GM19467 (cell line): ENCODE measurements at regions not wholly inside any gene's neighbourhood (a gene's known extent, or its start where the extent isn't known, plus 50 kb on each side); places are given as distances from the start of the nearest gene placed in this dataset.
"Not testable (repeated sequence)": the region's sequence is repeated elsewhere in the genome, so short reads cannot be mapped to it uniquely, and the experiment has no call there.

Source experiments
- ATAC-seq: cut with Tn5 transposase; IDR thresholded peaks from one replicate; pipeline ENCODE4 v1.9.1; 2021; ENCODE audit warnings: mild to moderate bottlenecking, moderate library complexity; ENCODE audit not compliant: unreplicated experiment

DNA sequence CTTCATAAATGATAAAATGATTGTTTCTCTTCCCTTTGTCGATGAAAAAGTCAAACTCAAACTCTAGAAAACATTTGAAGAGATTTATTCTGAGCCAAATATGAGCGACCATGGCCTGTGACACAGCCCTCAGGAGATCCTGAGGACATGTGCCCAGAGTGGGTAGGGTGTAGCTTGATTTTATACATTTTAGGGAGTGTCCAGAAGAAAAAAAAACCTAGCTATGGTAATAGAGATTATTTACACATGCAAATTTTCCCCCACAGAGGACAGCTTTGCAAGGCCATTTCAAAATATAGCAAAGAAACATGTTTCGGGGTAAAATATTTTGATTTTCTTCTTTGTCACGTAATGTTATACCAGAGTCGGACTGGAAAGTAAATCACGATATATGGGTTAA is 92.4 kb upstream of the TRIB2 start:
- no peak for ATAC-seq

DNA sequence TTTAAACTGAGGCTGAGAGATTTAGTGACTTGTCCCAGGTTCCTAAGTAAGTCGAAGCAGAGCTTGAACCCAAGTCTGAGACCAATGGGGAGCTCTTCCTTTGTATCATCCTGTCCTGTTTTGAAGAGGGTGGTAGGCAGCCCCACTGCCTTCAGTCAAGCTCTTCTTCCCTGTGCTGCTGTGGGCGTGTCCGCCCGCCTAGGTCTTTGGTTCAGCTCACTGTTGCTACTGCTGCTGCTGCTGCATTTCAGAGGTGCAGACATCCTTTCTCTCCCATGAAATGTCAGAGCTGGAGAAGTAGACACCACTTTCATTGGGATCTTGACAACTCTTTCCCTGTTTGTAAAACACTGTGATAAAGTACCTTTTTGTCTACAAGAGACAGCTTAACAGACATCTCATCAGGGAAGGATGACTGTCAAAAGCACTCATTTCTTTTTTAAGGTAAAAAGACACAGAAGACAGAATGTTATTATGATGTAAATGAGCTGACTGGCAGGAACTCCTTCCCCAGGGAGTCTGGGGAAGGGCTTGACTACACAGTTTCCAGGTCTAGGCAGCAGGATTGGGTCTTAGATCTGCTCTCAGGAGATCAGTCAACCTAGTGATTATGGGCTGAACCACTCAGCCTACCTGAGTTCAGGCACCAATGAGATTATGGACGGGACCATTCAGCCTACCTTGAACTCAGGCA is 91.7 kb upstream of the TRIB2 start:
- ATAC-seq, result no peak

DNA sequence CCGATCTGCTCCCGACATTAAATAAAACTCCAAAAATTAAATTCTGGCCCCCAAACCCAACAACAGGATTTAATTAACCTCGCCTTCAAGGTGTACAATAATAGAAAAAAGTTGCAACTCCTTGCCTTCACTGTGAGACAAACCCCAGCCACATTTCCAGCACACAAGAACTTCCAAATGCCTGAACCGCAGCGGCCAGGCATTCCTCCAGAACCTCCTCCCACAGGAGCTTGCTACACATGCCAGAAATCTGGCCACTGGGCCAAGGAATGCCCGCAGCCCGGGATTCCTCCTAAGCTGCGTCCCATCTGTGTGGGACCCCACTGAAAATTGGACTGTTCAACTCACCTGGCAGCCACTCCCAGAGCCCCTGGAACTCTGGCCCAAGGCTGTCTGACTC is 88.2 kb upstream of the TRIB2 start:
- ATAC-seq, result not testable (repeated sequence)

DNA sequence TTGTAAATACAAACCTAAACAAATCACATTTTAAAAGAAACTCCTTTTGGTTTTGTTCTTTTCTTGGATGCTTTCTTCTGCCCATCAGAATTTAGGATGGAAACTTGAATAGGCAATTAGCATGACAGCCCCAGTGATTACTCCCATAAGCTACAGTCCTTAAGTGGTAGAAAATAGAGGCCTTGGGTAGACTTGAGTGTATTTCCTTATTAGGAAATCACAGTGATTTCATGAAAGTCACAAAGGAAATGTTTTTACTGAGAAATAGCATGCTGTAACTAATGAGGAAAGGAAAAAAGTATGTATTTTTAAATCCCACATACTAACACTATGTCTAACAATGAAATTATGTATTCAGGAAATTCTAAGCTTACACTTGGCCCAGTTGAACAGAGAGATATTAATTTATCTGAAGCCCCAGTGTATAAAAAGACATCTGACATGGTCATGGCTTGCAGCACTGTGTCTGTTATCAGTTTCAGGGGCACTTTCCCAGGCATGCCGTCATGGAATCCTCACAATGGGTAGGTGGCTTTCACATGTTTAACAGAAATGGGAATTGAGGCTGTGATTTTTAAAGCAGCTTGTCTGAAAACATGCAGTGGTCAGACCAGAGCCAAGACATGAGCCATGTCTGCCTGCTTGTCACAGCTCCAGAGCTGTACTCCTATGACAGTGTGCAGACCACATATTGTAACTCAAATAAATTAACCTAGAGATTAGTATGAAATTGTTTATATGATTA is 79.7 kb upstream of the TRIB2 start:
- no peak for ATAC-seq

DNA sequence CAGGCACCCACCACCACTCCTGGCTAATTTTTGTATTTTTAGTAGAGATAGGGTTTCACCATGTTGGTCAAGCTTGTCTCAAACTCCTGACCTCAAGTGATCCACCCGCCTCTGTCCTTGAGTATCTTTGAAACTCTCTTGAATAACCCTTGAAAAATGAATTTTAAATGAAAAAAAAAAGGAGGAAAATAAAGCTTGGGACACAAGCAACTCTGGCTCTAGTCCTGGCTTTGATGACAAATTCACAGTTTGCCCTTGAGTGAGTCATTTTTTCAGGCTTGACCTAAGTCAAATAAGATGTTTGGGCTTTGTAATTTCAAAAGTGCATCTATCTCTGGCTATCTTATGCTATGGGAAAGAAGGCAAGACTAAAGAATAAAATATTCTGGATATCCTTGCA is 79.0 kb upstream of the TRIB2 start:
- no peak for ATAC-seq

DNA sequence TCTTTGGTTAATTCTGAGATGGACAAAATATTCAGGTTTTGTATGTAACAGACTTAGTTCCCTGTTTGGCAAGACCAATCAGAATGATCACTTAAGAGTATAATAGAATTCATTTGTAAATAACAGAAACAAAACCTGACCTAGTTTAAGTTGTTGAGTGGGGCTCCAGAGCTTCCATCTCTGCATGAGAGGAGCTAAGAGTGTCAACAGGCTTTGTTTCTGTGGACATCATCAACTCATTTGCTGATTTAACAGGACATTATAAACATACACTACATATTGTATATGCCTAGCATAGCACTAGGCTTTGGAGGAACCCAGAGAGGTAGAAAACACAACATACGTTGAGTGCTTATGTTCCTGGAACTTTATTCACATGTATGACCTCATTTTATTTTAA is 75.3 kb upstream of the TRIB2 start:
- ATAC-seq, result no peak

DNA sequence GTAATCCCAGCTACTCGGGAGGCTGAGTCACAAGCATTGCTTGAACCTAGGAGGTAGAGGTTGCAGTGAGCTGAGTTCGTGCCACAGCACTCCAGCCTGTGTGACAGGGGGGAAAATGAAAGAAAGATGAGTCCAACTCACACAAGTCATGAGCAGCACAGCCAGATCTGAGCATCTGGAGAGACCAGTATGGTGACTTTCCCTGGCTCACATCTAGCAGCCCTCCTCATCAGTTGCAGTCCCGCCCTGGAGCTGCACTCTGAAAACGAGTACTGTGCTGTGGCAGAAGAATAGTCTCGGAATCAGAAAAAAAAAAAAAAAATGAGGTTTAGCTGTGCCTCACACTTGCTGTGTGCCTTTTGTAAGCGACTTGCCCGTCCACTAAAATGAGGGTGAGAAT is 74.4 kb upstream of the TRIB2 start:
- no peak for ATAC-seq

DNA sequence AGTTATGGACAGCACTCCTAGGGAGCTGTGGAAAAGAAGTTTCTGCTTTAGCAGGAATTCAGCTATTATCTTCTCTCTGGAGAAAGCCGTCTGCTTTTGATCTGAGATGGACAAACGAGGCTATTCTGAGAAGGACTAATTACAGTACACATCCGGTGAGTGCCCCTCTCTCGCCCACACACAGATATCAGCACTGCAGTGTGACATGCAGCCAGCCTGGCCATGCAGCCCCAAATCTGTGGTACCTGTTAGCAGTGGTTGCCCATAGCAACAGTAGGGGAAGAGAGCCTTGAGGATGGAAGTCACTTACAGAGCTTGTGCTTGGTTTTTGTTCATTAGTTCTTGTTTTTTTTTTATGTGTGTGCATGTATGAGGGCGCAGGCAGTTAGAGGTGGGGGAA is 73.9 kb upstream of the TRIB2 start:
- ATAC-seq, result no peak

DNA sequence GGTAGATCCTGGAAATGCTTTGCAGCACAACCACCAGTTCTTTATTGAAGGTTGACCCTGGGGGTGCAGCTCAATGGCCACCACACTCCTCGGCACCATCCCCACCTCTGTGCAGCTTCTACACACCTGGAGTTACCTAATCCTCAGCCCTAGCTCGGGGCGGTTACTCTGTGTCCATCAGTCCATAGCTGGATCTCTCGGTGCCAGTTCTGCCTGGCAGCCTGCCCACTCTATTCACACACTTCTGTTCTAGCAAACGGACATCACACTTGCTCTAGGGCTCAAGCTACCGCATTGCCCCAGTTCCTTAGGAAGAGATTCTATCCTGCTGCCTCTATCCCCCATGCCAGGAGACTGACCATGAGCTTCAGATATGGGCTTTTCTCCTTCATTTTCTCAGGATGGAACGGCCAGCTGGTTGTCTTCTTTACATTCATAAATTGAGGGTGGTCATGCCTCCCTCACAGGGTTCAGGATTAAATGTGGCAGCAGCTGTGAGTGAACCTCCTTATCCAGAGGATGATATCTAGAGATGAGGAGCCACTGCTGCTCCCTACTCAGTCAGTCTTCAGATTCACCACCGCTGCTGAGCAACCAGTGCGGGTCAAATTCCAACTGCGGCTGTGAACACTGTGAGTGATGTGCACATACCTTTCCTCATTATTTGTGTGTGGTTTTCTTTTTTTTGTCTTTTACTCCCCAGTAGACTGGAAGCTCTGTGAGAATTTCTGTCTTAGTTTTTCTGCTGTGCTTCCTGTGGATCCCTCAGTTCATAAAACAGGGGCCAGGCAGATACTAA is 66.9 kb upstream of the TRIB2 start:
- no peak for ATAC-seq

DNA sequence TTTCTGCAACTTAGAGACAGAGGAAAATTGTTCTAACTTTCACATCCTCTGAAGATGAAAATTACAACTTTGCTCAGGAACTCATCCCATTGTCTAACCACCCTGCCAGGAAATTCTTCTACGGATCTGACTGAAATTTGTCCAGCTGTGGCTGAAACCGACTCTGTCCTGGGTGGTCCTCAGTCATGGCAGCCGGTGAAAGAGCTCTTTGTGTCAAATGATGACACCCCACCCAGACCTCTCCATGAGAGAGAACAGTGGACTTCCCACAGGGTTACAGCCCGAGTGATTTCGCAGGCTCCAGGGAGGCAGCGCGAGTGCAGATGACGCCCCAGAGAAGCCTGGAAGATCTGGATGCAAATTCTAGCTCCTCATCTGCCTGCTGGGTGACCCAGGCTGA is 65.1 kb upstream of the TRIB2 start:
- no peak for ATAC-seq

DNA sequence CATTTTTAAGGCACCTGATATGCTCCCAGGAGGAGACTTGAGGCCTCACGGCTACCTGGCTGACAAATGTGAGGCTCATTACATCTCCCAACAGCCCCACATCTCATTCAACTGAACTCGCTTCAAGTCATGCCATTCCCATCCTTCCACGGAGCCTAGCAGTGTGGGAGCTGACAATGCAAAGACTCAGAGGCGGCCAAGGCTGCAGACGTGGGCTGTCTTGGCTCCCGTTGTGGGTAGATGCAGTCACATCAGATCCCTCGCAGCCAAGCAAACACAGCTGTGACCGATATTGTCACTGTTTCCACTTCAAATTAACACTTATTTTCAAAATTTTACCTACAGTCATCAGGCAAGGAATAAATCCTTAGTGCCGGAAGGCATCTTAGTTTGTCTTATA is 64.0 kb upstream of the TRIB2 start:
- ATAC-seq, result no peak

DNA sequence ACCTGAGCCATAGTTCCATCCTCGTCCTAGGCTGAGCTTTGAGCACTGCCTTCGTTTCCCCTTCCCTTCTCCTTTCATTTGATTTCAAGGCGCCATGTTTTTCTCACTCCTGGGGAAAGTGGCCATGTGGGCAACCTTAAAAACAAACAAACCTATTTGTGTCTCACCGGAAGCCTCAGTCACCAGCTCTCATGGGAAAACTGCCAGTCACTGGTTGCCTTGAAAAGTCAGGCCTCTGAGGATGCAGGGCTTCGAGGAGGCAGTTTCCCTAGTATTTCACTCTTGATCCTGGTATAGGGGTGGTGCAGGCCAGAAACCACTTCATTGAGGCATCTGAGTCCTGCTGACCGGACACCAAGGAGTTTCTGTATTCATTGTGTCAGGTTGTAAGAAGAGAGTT is 59.2 kb upstream of the TRIB2 start:
- no peak for ATAC-seq

DNA sequence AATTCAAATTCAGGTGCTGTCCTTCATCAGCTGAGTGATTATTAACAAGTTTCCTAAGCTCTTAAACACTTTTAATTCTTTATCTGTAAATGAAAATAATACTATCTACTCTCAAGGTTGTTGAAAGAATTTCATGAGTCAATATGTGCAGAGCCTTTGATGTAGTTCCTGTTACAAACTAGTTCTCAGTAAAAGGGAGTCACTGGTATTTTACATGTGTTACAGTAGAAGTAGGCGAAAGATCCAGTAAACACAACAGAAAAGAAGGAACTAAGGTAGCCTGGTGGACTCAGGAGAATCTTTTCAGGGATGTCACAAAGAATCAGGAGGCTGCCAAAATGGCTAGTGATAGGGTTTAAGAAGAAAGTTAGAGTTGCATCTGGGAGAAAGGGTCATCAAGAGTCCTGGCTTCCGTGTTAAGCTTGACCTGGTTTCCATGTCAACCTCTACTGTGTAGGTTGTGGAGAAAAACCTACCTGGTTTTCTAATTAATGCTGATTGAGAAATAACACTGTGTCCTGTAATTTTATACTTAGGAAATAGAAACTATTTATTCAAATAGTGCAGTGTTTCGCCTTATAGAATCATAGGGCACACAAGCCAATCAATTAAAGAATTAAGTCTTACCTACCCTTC is 58.3 kb upstream of the TRIB2 start:
- ATAC-seq, result no peak

DNA sequence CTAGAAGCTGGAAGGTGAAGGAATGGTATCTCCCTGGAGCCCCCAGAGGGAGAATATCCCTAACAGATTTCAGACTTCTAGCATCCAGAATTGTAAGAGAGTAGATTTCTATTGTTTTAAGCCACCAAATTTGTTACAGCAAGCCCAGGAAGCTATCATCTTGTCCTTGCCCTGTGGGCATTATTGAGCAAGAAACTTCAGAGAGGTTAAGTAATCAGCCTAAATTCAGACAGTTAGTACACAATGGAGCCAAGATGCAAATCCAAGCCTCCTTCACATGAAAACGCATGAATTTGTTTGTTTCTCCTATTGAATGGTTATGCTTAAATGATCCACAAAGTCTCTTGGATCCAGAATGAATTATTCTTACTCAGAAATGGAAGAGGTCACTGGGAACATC is 55.2 kb upstream of the TRIB2 start:
- no peak for ATAC-seq

DNA sequence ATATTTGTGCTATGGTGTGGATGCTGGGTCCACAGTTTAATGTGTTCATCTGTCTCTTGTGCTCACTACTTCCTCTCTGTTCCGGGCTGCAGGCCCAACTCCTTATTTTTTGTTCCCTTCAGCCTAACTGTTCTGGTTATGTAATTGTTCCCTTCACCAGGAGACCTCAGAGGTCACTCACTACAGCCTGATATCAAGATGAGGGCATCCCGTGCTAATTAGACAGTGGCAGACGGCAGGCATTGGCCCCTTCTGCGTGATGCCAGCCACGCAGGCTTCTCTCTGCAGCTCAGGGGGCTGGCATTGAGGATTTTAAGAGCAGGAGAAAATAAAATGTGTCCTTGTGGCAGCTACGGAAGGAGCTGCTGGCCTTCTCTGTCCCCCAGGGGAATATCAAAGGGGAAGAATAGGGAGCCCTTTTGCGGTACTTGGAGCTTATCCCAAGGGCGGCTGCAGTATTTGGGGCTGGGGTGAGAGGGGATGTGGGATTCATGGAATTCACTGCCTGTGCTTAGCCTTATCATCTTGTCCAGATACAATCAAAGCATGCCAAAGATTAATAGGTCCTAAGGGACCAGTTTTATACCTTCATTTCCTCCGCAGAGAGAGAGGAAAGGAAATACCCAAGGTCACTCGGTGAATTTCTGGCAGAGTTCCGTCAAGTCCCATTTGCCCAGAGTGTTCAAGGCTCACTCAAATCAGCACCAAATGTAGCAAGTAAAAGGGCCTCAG is 53.3 kb upstream of the TRIB2 start:
- ATAC-seq, result no peak

DNA sequence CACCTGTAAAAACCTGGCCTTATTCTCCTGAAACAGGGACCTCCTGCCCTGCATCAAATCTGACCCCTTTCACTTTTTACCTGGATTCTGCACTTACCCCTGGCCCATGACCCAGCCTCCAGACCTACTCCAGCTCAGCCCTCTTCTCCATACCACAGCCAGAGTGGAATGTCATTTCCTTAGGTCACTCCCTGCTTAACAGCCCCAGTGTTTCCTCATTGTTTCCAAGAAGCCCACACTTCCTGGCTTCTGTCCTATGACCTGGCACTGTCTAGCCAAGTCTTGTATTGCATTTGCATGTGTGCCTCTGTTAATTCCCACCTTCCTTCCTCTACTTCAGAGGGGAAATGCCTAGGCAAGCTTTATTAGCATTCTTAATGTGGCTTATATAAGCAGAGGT is 51.4 kb upstream of the TRIB2 start:
- ATAC-seq, result no peak

DNA sequence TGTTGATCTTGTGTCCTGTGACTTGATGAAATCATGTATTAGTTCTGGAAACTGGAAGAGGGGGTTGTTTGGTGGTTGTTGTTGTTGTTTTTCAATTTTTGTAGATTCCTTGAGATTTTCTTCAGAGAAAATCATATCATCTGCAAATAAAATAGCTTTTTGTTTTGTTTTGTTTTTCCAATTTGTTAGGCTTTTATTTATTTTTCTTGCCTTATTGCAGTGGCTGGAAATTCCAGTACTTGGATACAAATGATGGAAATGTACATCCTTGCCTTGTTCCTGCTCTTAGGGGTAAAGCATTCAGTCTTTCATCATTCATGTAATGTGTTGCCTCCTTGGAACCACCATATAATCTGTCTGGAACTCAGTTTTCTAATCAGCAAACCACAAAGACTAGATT is 50.3 kb upstream of the TRIB2 start:
- ATAC-seq, result no peak
